Neural cell (in vitro differentiated cells): ENCODE measurements at regions not wholly inside any gene's neighbourhood (a gene's known extent, or its start where the extent isn't known, plus 50 kb on each side); places are given as distances from the start of the nearest gene placed in this dataset.

ENCODE experiments used
- H2AFZ ChIP-seq: fragments of 200-600, 300-800 bp; sonication (generic), shearing (Covaris generic); 2 replicates; pipeline ENCODE4 v1.6.0; 2014; ENCODE audit warnings: low read depth, mild to moderate bottlenecking, antibody characterized with exemption, low read length, moderate library complexity
- H3F3A ChIP-seq: fragments of 200-600 bp; shearing (Covaris generic); 2 replicates; pipeline ENCODE4 v1.6.1; 2016; ENCODE audit warnings: mild to moderate bottlenecking, moderate library complexity, mixed read lengths, antibody characterized with exemption, low read length; ENCODE audit not compliant: insufficient read depth, poor library complexity, severe bottlenecking
- H3K27ac ChIP-seq: fragments of 200-600, 300-800 bp; sonication (generic), shearing (Covaris generic); 2 replicates; pipeline ENCODE4 v1.5.1; 2014; ENCODE audit warnings: mild to moderate bottlenecking, low read length, moderate library complexity
- H3K27me3 ChIP-seq: fragments of 300-800, 200-600 bp; sonication (generic), shearing (Covaris generic); 2 replicates; pipeline ENCODE4 v1.6.0; 2014; ENCODE audit warnings: mild to moderate bottlenecking, low read depth, low read length, moderate library complexity; ENCODE audit not compliant: insufficient read depth
- H3K36me3 ChIP-seq: fragments of 300-800, 200-600 bp; sonication (generic), shearing (Covaris generic); 2 replicates; pipeline ENCODE4 v1.5.1; 2014; ENCODE audit warnings: mild to moderate bottlenecking, antibody characterized with exemption, low read length, moderate library complexity; ENCODE audit not compliant: insufficient read depth
- H3K4me2 ChIP-seq: fragments of 300-800, 200-600 bp; sonication (generic), shearing (Covaris generic); 2 replicates; pipeline ENCODE4 v1.6.0; 2014; ENCODE audit warnings: mild to moderate bottlenecking, low read length
- H3K4me3 ChIP-seq: fragments of 300-800, 200-600 bp; sonication (generic), shearing (Covaris generic); 2 replicates; pipeline ENCODE4 v1.5.1; 2014; ENCODE audit warnings: mild to moderate bottlenecking, low read length, moderate library complexity
- H3K79me2 ChIP-seq: fragments of 200-600 bp; shearing (Covaris generic); replicated peaks from 2 replicates; pipeline ENCODE4 v1.6.0; 2014; ENCODE audit warnings: mild to moderate bottlenecking, low read length, moderate library complexity; ENCODE audit not compliant: insufficient read depth
- H3K9ac ChIP-seq: fragments of 300-800, 200-600 bp; sonication (generic), shearing (Covaris generic); 2 replicates; pipeline ENCODE4 v1.6.1; 2016; ENCODE audit warnings: mild to moderate bottlenecking, low read length, mixed read lengths
- H3K9me2 ChIP-seq: fragments of 200-600 bp; shearing (Covaris generic); 2 replicates; pipeline ENCODE4 v1.6.1; 2016; ENCODE audit warnings: mild to moderate bottlenecking, low read length, mixed read lengths; ENCODE audit not compliant: insufficient read depth
- H3K9me3 ChIP-seq: fragments of 200-600, 300-800 bp; sonication (generic), shearing (Covaris generic); 2 replicates; pipeline ENCODE4 v1.6.1; 2016; ENCODE audit warnings: mild to moderate bottlenecking, mixed run types, low read length, moderate library complexity, mixed read lengths
- H4K20me1 ChIP-seq: fragments of 200-600 bp; shearing (Covaris generic); 2 replicates; pipeline ENCODE4 v1.6.1; 2016; ENCODE audit warnings: mild to moderate bottlenecking, mixed run types; ENCODE audit not compliant: insufficient read depth
- CTCF ChIP-seq: fragments of 450-650 bp; IDR thresholded peaks from 2 replicates; pipeline ENCODE4 v1.5.1; 2014; ENCODE audit warnings: antibody characterized with exemption, mild to moderate bottlenecking, moderate library complexity; ENCODE audit not compliant: poor library complexity, severe bottlenecking
- EP300 ChIP-seq: fragments of 450-650 bp; conservative IDR thresholded peaks from 2 replicates; pipeline ENCODE4 v1.6.1; 2014; ENCODE audit warnings: antibody characterized with exemption, mild to moderate bottlenecking, moderate library complexity; ENCODE audit not compliant: poor library complexity, severe bottlenecking
- EZH2 ChIP-seq: fragments of 200-600, 300-800 bp; shearing (Covaris generic), sonication (generic); IDR thresholded peaks from 2 replicates; pipeline ENCODE4 v1.6.1; 2014; ENCODE audit warnings: antibody characterized with exemption, low read length, borderline replicate concordance, mild to moderate bottlenecking; ENCODE audit not compliant: insufficient read depth, poor library complexity, severe bottlenecking
- MXI1 ChIP-seq: fragments of 450-650 bp; conservative IDR thresholded peaks from 2 replicates; pipeline ENCODE4 v1.6.1; 2014; ENCODE audit warnings: antibody characterized with exemption, mild to moderate bottlenecking; ENCODE audit not compliant: poor library complexity, severe bottlenecking
- POLR2AphosphoS5 ChIP-seq: IDR thresholded peaks from 2 replicates; pipeline ENCODE4 v1.6.1; 2012
- RAD21 ChIP-seq: fragments of 450-650 bp; conservative IDR thresholded peaks from 2 replicates; pipeline ENCODE4 v1.6.1; 2014; ENCODE audit warnings: antibody characterized with exemption, mild to moderate bottlenecking, moderate library complexity
- REST ChIP-seq: IDR thresholded peaks from 2 replicates; pipeline ENCODE4 v1.6.1; 2012; ENCODE audit warnings: borderline replicate concordance
- SMC3 ChIP-seq: fragments of 450-650 bp; conservative IDR thresholded peaks from 2 replicates; pipeline ENCODE4 v1.6.1; 2014; ENCODE audit warnings: antibody characterized with exemption, mild to moderate bottlenecking, moderate library complexity; ENCODE audit not compliant: poor library complexity
- TAF1 ChIP-seq: IDR thresholded peaks from 2 replicates; pipeline ENCODE4 v1.6.1; 2012; ENCODE audit warnings: low read depth

GRCh38 chr9:21576331-21577189 is 94.4 kb upstream of the IFNE start:
- no peaks in the 10 kb centered on the region for H3K79me2 ChIP-seq
- H3K27ac ChIP-seq, result no peak overlapping the region
- H2AFZ ChIP-seq, result no peak overlapping the region
- H3K4me2 ChIP-seq, result no peak overlapping the region
- no peaks in the 10 kb centered on the region for H4K20me1 ChIP-seq
- TF ChIP-seq MXI1, result no peak
- TF ChIP-seq EZH2, result no peak
- TF ChIP-seq TAF1, result no peak
- TF ChIP-seq EP300, result no peak
- TF ChIP-seq CTCF, result no peak
- TF ChIP-seq POLR2AphosphoS5, result no peak
- no peak for TF ChIP-seq SMC3
- TF ChIP-seq RAD21, result no peak
- no peaks in the 10 kb centered on the region for H3K9me2 ChIP-seq
- H3F3A ChIP-seq, result no peaks in the 10 kb centered on the region
- H3K9me3 ChIP-seq, result no peaks in the 10 kb centered on the region
- H3K36me3 ChIP-seq, result no peaks in the 10 kb centered on the region
- H3K27me3 ChIP-seq, result no peaks in the 10 kb centered on the region
- H3K9ac ChIP-seq, result no peak overlapping the region
- no peak overlapping the region for H3K4me3 ChIP-seq

- no peak overlapping the region for H3K27ac ChIP-seq
- H3K27me3 ChIP-seq, result no peaks in the 10 kb centered on the region
- TF ChIP-seq SMC3 (no peak), TAF1 (no peak), CTCF (no peak), POLR2AphosphoS5 (no peak), RAD21 (no peak), EZH2 (no peak), EP300 (no peak), MXI1 (no peak), REST (no peak)
- H4K20me1 ChIP-seq, result no peaks in the 10 kb centered on the region
- H3K36me3 ChIP-seq, result no peaks in the 10 kb centered on the region
- H3K79me2 ChIP-seq, result no peaks in the 10 kb centered on the region
- H3K4me3 ChIP-seq, result no peak overlapping the region
- no peak overlapping the region for H3K4me2 ChIP-seq
- no peaks in the 10 kb centered on the region for H3K9me2 ChIP-seq
- H3K9me3 ChIP-seq, result no peaks in the 10 kb centered on the region
- H3K9ac ChIP-seq, result no peak overlapping the region
- no peaks in the 10 kb centered on the region for H3F3A ChIP-seq
- no peak overlapping the region for H2AFZ ChIP-seq
Observed at GRCh38 chr9:21579247-21579671, 97.1 kb upstream of the IFNE start.
